PC-9 (cell line): ENCODE measurements at regions not wholly inside any gene's neighbourhood (a gene's known extent, or its start where the extent isn't known, plus 50 kb on each side); places are given as distances from the start of the nearest gene placed in this dataset.
"Not testable (repeated sequence)": the region's sequence is repeated elsewhere in the genome, so short reads cannot be mapped to it uniquely, and the experiment has no call there.

ENCODE experiments used
- CTCF ChIP-seq: fragments of 200-600 bp; sonication (generic); conservative IDR thresholded peaks from 2 replicates; pipeline ENCODE4 v1.6.1; 2017; ENCODE audit warnings: mixed run types, antibody characterized with exemption, mild to moderate bottlenecking, moderate library complexity
- EZH2 ChIP-seq: fragments of 200-600 bp; sonication (generic); IDR thresholded peaks from 2 replicates; pipeline ENCODE4 v1.8.0; 2017; ENCODE audit warnings: antibody characterized with exemption, low read depth

GRCh38 chr6:150507361-150507760, 92.3 kb upstream of the PLEKHG1 start:
- not testable (repeated sequence) for TF ChIP-seq CTCF, EZH2
